SHP77 treated with DMSO at 0.1 percent for 48 hours (cell line): ENCODE measurements at regions not wholly inside any gene's neighbourhood (a gene's known extent, or its start where the extent isn't known, plus 50 kb on each side); places are given as distances from the start of the nearest gene placed in this dataset.

Source experiments
- DNase-seq: peaks from one replicate; lab custom pipeline; 2025; lab: John Stamatoyannopoulos, UW

DNA sequence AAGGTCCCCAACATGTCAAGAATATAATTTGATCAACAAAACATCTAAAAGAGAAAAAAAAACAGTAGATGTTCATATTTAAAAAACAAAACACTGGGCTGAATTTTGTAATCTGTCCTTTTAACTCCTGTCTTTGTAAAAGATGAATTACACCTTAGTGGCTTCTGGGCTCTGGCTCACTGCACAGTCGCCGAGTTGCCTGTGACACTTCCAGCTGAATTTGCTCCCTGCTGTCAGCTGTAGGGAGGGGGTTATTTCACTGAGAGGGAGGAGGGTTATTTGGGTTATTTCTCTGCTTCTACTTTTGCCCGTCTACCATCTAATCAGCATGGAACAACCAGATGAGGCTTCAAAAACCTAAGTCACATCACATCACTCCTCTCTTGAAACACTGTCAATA is 193.0 kb upstream of the ZC3H12A start:
- DNase-seq: no peak

DNA sequence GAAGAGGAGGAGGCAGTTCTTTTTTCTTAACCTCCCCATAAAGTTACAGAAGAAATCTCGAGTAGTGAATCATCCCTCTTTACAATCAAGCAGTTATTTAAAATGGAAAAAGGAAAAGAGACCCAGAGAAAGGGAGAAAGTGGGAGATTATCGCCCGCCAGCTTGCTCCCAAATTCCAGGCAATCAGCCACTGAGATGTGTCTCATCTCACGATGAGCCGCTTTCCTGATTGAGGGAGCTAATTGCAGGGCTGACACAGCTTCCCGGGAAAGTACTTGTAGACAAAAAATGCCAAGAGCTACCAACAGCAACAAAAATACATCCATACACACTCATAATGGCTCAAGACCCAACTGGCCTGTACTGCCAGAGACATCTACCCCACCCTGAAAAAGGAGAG is 191.6 kb upstream of the ZC3H12A start:
- no peak for DNase-seq

DNA sequence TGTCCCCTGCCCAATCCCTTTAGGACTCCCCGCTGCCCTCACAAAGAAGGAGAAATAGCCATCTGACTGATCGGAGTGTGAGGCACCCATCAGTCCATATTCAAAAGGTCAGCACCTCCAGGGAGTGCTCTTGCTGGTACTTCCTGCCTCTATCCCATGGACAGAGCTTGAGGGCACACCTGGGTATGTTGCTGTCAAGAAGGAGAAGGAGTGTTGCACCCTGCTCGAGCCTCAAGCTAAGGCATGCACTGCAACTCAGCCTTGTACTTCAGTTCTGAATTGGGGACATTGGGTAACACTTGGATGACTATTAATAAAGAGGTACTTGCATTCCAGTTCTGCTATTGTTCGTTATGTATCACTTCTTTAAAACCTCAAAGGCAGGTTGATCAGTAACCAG is 190.3 kb upstream of the ZC3H12A start:
- no peak for DNase-seq

DNA sequence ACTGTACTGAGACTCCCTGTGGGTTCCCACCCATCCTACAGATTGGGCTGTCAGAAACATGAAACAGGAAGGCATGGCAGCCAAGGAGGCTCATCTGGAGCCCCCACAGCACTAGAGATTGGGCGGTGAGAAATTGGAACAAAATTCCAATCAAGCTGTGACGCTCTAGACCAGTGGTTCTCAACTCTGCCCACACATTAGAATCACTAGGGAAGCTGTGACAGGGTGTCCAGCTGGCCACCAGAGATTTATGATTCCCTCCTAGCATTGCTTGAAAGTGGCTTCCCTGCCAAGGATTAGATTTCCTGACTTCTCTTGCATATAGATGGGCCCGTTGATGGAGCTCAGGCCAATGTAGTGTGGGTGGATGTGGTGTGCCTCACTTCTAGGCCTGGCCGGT is 187.5 kb upstream of the ZC3H12A start:
- no peak for DNase-seq

DNA sequence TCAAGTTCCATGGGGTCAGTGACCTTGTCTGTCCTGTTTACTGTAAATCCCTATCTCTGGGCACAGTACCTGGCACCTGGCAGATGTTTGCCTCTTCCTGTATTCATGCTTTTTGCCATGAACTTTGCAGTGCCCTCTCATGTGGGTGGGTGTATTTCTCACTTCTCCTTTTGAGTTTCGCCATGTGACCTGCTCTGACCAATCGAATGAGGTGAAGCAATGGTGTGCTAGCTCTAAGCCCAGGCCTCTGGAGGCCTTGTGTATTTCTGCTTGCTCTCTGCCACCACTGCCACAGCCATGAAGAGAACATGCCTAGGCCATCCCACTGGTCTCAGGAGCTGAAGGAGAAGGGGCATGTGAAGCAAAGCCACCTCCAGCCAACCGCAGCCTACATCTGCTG is 185.5 kb upstream of the ZC3H12A start:
- no peak for DNase-seq

DNA sequence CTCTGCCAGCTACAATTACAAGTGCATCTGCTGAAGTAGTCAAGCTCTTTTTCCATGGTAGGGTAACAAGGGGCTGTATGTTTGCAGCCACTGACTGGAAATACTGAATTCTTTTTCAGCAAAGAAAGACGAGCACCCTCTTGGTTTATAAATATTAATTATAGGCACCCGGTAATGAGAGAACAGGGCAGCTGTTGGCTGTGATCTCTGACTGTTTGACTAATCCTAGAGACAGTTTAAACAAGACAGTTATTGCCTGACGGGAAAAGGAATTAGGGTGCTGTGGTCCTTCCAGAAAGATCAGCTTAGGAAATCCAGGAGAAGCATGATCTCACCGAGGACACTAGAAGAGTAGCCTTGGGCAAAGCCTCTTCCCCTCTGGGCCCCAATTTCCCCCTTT is 183.7 kb upstream of the ZC3H12A start:
- no peak for DNase-seq

DNA sequence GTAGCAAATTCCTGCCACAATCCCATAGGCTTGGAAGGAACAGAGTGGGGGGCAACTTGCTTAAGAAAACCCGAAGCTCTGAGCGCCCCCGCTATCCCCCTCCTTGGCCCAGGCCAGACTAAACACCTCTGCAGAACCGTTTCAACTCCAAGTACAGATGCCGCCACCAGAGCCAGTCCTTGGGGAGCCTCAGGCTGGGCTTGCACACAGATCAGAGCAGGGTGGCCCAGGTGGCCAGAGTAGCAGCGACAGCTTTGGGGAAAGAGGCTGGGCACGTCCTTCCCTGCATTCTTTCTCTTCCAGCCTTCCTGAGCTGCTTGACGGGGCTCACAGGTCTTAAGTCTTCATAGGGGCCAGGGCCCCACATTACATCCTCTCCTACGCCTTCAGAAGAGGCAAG is 181.6 kb upstream of the ZC3H12A start:
- DNase-seq: no peak

DNA sequence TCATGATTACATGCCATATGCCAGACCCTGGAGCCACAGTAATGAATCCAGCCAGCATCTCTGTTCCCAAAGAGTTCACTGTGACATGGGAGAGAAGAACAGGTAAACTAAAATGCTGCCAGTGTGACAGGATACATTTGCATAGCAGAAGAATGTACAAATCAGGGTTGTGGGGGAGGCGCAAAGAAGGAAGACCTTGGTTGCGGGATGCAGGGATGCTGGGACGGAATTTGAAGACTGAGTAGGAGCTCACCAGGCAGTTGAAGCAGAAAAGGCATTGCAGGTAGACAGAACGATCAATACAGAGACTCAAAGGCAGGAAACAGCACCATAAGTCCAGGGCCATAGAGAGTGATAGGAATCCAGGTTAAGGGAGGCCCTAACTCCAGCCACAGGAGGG is 180.3 kb upstream of the ZC3H12A start:
- no peak for DNase-seq

DNA sequence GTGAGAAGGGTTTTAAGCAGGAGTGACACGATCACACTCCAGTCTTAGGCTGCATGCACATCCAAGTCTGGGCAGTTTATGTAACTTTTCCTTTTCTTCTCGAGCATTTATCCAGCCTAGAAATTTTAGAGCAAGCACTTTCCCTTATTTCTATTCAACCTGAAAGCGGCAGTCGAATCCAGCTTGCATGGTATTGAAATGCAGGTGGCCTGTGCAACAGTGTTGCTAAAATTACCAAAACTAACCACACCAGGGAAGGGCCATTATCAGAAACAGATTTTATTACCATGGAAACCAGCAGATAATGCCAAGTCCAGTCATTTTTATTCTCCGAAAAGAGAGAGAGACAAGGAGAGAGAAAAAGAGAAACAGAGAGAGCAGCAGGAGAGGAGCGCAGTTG is 179.9 kb upstream of the ZC3H12A start:
- no peak for DNase-seq

DNA sequence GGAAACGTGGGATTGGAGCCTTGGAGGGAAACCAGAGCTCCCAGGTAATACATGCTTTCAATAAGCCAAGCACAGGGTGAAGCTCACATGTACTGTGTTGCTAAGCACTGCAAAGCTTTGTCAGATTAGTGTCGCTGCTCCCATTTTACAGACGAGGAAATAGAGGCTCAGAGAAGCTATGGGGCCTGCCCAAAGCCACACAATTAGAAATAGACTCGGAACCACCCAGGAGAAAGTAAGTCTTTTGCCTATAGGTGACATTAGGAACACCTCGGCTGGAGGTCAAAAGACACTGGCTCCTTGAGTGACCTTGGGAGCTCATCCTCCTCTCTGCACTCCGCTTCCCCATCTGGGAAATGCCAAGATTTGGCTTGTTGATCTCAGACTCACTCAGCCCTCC is 175.6 kb upstream of the ZC3H12A start:
- DNase-seq: no peak

DNA sequence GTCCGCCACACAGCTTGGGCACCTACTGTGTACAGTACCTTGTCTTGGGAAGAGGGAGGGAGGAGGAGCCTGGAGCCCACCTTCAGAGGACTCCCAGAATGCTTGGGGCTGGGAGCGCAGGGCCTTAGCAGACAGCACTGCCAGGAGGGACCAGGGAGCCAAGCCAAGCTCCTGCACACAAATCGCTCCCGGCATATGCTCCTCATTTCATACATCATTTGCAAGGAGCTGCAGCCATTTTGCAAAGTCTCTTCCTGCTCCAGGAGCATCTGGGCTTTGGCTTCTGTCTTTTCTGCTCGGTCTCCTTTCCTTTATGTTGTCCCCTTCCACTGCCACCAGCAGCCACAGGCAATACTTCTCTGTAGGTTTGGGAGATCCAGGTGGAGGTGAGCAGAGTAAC is 175.2 kb upstream of the ZC3H12A start:
- no peak for DNase-seq

DNA sequence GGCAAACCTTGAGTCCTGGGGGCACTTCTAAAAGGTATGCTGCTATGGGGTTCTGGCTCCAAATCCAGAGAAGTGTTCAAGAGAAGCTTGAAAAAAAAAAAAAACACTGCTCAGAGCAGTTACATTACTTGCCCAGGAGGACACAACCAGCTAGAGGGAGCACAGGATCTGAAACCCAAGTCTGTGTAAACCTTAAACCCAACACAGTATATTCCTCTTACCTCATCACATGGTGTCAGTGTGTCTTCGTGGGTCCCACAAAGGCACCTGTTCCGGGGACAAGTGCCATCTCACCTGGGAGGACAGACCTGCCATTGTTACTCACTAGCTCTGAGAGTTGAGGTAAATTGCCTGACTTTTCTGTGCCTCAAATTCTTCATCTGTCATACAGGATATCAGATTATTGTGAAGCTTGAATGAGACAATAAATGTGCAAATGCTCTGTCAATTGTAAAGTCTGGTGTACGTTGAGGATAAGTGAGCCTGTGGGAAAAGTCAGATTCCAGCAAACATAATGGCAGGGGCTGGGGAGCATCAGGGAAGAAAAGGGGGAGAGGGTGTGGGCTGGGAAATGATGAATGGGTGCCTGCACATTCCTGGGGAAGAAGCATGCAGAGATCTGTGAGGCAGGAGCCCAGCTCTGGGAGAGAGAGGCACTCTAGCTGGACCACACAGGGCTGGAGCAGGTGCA is 170.4 kb upstream of the ZC3H12A start:
- DNase-seq: no peak

DNA sequence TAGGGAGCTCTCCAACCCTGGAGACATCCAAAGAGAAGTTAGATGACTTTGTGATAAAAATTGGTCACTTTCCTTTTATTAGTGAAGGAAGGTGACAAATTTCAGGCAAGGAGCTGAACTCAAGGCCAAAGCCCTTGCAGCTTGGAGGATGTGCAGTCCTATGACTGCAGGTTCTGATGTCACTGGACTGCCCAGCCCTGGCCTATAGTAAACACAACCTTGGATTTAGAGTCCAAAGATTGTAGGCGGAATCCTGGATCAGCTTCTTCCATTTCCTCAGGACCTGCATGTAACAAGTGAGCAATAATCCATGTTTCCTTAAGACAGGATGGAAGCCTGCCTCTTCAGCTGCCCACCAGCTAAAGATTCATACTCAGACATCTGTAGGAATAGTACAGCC is 169.3 kb upstream of the ZC3H12A start:
- no peak for DNase-seq

DNA sequence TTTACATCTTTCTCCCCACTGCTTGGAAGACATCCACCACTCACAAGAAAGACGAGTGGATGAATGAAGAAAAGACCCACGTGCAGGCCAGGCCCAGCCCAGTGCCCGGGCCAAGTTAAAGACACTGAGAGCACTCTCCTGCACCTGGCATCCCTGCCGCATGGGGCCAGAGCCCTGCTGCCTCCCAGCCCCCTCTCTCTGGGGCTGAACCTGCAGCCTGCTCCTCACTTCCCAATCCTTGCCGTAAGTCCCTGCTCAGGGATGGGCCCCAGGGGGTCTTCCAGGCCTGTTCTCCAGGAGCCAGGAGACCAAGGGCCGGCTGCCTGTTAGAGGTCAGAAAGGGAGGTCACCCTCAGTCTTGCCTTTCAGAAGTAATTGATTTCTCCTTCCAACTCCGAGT is 168.5 kb upstream of the ZC3H12A start:
- DNase-seq: peak; percentile 16

DNA sequence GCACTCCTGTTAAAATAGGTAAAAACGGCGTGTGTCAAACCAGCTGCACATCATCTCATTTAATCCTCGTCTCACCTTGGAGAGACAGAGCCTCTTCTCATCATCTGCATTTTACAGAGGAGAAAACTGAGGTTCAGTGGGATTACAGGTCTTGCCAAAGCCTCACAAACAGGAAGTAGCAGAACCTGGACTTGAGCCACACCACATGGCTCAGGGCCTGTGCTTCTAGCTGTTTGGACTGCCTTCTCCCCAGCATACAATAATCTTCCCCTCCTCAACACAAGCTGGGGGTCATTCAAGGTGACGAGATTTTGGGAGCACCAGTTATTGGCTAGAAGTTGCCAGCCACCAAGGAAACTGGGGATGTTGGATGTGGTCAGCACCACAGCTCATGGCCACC is 167.9 kb upstream of the ZC3H12A start:
- DNase-seq: no peak

DNA sequence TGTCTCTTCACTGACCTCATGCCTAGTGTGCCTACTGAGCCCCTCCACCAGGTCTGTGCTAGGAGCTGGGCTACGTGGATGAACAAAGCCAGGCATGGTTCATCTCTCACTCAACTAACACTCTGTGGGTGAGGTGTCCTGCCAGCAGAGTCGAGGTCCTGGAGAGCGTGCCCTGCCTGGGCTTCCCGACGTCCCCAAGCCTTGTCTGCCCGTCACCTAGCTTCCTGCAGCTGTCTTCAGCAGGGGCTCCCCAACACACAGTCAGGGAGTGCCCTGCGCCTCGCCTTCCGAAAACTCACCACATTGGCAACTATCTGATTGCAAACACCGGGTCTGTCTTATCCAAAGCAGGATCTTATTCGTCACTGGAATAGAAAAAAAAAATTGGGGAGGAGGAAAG is 167.5 kb upstream of the ZC3H12A start:
- DNase-seq: no peak

DNA sequence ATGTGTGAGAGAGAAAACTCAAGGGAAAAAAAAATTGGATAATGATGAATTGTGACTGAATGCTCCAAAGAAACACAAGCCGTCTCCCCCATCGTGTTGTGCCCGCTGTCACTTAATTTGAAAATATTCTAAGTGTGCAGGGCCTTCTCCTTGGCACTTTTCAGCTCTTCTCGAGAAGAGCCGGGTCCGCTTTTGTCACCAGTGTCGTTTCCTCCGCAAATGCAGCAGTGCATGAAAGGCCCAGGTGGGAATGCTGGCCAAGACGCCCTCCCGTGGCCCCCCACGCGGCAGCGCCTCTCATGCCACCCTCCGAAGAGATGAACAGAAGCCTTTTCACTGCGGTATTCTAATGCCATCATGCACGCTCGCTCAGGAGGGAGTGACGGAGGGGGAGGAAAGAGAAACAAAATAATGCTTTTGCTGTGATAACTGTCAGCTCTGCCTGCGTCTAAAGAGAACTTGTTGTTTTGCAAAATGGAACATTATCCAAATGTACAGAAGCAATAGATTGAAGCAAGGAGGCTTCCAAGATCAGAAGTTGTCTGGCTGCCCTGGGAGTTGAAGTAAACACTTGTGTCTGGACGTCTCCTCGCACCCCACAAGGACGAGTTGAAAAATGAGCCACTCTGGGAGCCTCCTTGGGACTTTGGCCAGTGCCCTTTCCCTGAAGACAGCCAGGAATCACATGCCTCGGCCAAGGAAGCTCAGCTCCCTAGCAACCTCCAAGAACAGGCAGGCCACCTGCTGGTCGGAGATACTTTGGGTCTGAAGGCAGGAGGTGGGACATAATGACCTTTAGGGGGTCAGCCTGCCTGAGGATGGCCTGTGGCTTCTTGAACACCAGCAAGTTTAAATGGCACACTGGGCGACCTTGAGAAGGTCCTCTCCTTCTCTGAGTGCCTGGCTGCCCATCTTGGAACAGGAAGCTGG is 166.1 kb upstream of the ZC3H12A start:
- DNase-seq: no peak

DNA sequence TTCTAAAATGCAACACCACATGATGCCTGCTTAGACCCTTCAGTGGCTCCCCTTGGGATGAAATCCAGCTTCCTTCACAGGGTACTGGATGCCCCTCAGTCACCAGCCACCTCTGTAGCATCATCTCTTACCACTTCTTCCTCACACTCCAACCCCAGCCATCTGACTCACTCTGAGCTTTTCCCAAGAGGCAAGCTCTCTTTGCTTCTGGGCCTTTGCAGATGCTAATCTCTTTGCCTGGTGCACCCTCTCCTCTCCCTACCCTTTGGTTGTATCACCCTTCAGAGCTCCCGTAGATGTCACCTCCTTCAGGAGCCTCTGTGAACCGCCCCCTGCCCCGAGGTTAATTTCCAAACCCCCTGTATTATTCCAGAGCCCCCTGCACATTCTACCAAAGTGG is 164.8 kb upstream of the ZC3H12A start:
- DNase-seq: no peak

DNA sequence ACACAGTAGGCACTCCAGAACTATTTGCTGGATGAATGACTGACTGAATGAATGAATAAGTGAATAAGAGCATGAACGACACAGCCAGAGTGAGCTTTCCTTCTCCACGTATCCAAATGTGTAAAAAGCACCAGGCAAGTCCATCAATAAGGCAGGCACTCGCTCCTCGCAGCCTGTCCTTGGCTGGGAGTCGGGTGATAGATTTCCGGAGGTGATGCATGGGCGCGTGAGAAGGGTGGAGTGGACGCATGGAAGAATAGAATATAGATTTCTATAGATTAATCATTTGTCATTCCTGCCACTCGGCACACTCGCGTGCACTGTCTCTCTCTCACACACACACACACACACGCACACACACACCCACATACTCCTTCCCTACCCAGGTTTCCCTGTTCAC is 164.3 kb upstream of the ZC3H12A start:
- no peak for DNase-seq

DNA sequence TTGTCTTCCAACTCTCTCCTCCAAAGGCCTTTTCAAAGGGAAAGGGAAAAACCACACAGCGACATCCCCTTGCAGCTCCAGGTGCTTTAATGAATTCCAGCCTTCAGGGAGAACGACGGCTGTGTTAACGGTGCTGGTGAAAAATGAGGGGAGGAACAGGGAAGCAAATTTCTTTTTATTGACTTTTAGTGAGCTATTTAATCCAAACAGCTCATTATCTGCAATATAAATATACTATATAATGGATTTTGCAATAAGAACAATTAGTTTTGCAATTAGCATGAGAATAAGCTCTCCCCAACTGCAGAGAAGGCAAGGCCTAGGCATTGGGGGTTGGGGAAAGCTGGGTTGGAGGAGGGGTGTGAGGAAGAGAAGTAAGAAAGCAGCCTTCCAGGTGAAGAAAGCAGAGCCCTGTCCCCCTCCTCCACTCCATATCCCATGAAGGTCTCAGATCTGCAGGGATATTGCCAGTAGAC is 159.0 kb upstream of the ZC3H12A start:
- DNase-seq: no peak

DNA sequence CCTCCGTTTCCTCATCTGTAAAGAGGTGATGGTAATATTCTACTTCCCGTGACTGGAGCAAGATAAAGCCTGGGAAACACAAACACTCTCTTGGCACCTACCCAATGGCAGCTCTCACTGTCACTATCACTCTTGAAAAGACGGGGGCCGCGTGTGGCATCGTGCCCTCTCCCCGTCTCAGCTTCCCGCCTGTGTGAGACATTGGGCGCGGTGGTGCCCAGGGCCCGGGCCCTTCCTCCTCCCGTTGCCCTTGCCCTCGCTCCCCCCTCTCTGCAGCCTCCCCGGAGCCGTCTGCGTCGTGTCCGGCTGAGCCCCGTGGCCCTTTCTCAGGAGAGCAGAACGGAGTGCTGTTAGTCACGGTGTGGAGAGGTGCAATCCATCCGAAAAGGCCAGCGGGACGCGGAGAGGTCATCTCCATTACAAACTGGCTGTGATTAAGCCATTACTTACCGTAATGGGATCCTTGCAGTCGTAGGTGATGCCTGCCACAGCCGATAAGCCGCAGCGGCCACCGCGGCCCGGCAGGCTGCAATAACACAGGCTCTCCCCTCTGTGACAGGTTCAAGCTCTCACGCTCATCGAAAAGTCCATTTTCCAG is 156.4 kb upstream of the ZC3H12A start:
- DNase-seq: no peak

DNA sequence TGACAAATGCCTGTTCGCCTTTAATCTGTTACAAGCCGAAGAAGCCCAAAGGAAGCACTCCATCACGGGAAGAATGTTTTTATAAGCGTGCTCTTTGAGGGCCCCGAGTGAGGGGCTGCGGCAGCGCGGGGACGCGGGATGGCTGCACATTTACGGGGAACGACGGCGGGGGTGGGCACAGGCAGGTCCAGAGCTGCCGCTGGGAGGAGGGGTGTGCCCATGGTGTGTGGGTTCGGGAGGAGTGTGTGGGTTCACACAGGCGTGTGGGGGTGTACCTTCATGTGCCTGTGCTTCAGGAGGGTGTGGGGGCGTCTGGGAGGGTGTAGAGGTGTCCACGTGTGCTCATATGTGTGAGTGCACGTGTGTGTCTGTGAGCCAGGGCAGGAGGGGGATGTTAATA is 155.9 kb upstream of the ZC3H12A start:
- DNase-seq: no peak

DNA sequence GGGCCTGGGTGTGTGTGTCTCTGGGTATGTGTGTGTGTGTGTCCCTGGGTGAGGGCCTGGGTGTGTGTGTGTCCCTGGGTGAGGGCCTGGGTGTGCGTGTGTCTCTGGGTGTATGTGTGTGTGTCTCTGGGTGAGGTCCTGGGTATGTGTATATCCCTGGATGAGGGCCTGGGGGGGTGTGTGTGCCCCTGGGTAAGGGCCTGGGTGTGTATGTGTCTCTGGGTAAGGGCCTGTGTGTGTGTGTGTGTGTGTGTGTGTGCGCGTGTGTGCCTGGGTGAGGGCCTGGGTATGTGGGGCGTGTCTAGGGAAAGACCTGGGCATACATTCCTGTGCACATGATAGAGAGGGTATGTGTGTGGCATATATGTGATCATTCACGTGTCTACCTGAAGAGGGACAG is 155.1 kb upstream of the ZC3H12A start:
- no peak for DNase-seq
